Activated CD4-positive, alpha-beta T cell treated with anti-CD3 and anti-CD28 coated beads for 4 hours (primary cell): ENCODE measurements at regions not wholly inside any gene's neighbourhood (a gene's known extent, or its start where the extent isn't known, plus 50 kb on each side); places are given as distances from the start of the nearest gene placed in this dataset.

Source experiments
- DNase-seq, 2 donors: peaks; one replicate each; pipeline ENCODE4 v3.0.0-alpha.2; 2020

- no peak for DNase-seq
Measured at GRCh38 chr3:5071061-5071460, 51.0 kb upstream of the ARL8B start.

DNA sequence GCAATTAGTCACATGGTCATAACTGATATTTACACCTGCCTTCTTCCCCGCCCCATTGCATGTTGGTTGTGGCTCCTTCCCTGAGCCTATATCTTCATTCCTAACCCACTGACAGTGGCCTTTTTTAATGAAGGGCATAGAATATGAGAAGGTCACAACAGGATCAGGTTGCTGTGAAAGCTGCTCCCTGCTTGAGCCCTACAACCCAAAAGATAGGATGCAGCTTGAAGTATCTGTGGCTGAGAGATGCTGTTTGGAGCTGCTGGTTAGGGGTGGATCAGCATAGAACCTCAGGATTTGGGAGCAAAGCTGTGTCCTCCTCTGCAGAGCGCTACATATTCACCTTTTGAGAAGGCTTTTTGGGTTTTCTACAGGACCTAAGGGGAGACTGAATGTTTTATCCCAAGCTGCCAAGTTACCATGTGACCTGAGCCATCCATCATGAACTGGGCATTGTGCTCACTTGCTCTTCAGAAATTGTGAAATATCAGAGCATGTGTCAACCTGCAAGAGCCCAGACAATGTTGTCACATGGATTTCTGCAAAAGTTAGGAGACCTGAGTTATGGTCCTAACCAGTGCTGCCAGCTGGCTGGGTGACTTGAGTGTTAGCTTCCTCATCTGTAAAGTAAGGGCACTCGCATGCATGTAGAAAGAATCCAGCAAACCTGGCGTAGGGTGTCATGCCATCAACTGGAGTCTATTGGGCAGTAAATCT, 49.8 kb upstream of the ARL8B start:
- no peak for DNase-seq
